GM23338 (cell line): ENCODE measurements at regions not wholly inside any gene's neighbourhood (a gene's known extent, or its start where the extent isn't known, plus 50 kb on each side); places are given as distances from the start of the nearest gene placed in this dataset.

Source experiments
- EZH2 ChIP-seq: fragments of 200-600 bp; sonication (generic); IDR thresholded peaks from one replicate; pipeline ENCODE4 v1.8.0; 2017; ENCODE audit warnings: antibody characterized with exemption, mild to moderate bottlenecking, low read depth; ENCODE audit not compliant: unreplicated experiment
- EZH2phosphoT487 ChIP-seq: fragments of 200-600 bp; sonication (generic); IDR thresholded peaks from one replicate; pipeline ENCODE4 v1.8.1; 2018; ENCODE audit warnings: antibody characterized with exemption; ENCODE audit not compliant: unreplicated experiment
- NANOG ChIP-seq: IDR thresholded peaks from 2 replicates; pipeline ENCODE4 v1.6.1; 2016; ENCODE audit warnings: antibody characterized with exemption, borderline replicate concordance
- REST ChIP-seq: IDR thresholded peaks from one replicate; pipeline ENCODE4 v1.6.1; 2018; ENCODE audit warnings: antibody characterized with exemption; ENCODE audit not compliant: unreplicated experiment
- STAT1 ChIP-seq: IDR thresholded peaks from one replicate; pipeline ENCODE4 v1.6.1; 2016; ENCODE audit warnings: antibody characterized with exemption; ENCODE audit not compliant: unreplicated experiment
- TF ChIP-seq, protein P1 (sequence below): fragments of 250-450 bp; sonication (Bioruptor Pico); IDR thresholded peaks from 2 replicates; pipeline ENCODE4 v1.5.0; 2020; ENCODE audit warnings: mild to moderate bottlenecking, moderate library complexity

DNA sequence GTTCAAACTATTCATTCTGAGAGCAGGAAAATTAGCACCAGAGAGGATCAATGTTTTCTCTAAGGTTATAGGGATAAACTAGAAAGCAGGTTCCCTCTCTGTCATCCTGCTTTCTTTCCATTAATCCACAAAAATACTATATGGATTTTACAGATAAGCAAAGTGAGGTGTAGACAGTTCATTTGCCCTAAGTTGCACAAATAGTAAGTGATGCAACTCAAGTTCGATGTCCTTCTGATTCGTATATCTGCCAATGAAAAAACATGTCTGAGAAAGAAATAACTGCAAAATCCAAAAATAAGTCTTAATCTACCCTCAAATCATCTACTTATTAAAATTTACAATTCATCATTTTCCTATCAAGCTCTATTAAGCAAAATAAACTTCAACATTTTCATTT is 254.6 kb upstream of the USP15 start (continued):
- TF ChIP-seq, protein P1, sequence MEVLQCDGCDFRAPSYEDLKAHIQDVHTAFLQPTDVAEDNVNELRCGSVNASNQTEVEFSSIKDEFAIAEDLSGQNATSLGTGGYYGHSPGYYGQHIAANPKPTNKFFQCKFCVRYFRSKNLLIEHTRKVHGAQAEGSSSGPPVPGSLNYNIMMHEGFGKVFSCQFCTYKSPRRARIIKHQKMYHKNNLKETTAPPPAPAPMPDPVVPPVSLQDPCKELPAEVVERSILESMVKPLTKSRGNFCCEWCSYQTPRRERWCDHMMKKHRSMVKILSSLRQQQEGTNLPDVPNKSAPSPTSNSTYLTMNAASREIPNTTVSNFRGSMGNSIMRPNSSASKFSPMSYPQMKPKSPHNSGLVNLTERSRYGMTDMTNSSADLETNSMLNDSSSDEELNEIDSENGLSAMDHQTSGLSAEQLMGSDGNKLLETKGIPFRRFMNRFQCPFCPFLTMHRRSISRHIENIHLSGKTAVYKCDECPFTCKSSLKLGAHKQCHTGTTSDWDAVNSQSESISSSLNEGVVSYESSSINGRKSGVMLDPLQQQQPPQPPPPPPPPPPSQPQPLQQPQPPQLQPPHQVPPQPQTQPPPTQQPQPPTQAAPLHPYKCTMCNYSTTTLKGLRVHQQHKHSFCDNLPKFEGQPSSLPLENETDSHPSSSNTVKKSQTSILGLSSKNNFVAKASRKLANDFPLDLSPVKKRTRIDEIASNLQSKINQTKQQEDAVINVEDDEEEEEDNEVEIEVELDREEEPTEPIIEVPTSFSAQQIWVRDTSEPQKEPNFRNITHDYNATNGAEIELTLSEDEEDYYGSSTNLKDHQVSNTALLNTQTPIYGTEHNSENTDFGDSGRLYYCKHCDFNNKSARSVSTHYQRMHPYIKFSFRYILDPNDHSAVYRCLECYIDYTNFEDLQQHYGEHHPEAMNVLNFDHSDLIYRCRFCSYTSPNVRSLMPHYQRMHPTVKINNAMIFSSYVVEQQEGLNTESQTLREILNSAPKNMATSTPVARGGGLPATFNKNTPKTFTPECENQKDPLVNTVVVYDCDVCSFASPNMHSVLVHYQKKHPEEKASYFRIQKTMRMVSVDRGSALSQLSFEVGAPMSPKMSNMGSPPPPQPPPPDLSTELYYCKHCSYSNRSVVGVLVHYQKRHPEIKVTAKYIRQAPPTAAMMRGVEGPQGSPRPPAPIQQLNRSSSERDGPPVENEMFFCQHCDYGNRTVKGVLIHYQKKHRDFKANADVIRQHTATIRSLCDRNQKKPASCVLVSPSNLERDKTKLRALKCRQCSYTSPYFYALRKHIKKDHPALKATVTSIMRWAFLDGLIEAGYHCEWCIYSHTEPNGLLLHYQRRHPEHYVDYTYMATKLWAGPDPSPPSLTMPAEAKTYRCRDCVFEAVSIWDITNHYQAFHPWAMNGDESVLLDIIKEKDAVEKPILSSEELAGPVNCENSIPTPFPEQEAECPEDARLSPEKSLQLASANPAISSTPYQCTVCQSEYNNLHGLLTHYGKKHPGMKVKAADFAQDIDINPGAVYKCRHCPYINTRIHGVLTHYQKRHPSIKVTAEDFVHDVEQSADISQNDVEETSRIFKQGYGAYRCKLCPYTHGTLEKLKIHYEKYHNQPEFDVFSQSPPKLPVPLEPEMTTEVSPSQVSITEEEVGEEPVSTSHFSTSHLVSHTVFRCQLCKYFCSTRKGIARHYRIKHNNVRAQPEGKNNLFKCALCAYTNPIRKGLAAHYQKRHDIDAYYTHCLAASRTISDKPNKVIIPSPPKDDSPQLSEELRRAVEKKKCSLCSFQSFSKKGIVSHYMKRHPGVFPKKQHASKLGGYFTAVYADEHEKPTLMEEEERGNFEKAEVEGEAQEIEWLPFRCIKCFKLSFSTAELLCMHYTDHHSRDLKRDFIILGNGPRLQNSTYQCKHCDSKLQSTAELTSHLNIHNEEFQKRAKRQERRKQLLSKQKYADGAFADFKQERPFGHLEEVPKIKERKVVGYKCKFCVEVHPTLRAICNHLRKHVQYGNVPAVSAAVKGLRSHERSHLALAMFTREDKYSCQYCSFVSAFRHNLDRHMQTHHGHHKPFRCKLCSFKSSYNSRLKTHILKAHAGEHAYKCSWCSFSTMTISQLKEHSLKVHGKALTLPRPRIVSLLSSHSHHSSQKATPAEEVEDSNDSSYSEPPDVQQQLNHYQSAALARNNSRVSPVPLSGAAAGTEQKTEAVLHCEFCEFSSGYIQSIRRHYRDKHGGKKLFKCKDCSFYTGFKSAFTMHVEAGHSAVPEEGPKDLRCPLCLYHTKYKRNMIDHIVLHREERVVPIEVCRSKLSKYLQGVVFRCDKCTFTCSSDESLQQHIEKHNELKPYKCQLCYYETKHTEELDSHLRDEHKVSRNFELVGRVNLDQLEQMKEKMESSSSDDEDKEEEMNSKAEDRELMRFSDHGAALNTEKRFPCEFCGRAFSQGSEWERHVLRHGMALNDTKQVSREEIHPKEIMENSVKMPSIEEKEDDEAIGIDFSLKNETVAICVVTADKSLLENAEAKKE: no peak
- no peak for TF ChIP-seq NANOG
- no peak for TF ChIP-seq EZH2phosphoT487
- TF ChIP-seq REST: no peak
- no peak for TF ChIP-seq STAT1
- TF ChIP-seq EZH2: no peak
